ENCODE measurements at regions not wholly inside any gene's neighbourhood (a gene's known extent, or its start where the extent isn't known, plus 50 kb on each side); places are given as distances from the start of the nearest gene placed in this dataset.

DNA sequence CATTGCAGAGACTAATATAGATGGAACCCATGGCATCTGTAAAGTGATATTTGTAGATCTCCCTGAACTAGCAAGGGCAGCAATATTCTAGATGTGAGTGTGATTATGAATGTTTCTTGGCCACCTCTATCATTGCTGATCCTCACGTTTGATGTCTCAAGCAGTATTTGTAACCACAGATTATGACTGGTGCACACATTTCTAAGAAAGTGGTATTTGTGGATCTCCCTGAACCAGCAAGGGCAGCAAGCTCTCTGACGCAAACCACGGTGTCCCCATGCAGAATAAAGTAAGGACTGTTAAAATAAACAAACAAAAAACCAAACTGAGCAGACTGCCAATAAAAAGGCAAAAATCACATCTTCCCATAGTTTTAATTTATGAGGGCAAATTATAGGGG, 301.3 kb downstream of the CSNK1G3 start:
- TF ChIP-seq, protein P1, sequence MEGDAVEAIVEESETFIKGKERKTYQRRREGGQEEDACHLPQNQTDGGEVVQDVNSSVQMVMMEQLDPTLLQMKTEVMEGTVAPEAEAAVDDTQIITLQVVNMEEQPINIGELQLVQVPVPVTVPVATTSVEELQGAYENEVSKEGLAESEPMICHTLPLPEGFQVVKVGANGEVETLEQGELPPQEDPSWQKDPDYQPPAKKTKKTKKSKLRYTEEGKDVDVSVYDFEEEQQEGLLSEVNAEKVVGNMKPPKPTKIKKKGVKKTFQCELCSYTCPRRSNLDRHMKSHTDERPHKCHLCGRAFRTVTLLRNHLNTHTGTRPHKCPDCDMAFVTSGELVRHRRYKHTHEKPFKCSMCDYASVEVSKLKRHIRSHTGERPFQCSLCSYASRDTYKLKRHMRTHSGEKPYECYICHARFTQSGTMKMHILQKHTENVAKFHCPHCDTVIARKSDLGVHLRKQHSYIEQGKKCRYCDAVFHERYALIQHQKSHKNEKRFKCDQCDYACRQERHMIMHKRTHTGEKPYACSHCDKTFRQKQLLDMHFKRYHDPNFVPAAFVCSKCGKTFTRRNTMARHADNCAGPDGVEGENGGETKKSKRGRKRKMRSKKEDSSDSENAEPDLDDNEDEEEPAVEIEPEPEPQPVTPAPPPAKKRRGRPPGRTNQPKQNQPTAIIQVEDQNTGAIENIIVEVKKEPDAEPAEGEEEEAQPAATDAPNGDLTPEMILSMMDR (IDR thresholded peaks at IDR 0.05): no peak
- no peak for TF ChIP-seq EZH2 (IDR thresholded peaks at IDR 0.05; ENCODE audit: borderline replicate concordance, insufficient read depth, low read depth, low read length, poor library complexity, severe bottlenecking)
